H1 (cell line): ENCODE measurements at regions not wholly inside any gene's neighbourhood (a gene's known extent, or its start where the extent isn't known, plus 50 kb on each side); places are given as distances from the start of the nearest gene placed in this dataset.

ENCODE experiments used
- CTCF ChIA-PET: fragments of 300-600 bp; sonication (Branson Sonifier 250); formaldehyde crosslinking; loops from one replicate; lab custom pipeline; 2021; ENCODE audit not compliant: partially characterized antibody; lab: Charles Lee
- POLR2A ChIA-PET: fragments of 300-600 bp; sonication (Branson Sonifier 250); formaldehyde crosslinking; loops from one replicate; lab custom pipeline; 2021; ENCODE audit warnings: inconsistent platforms; ENCODE audit not compliant: partially characterized antibody; lab: Charles Lee
- DNase-seq, 2 experiments: peaks; one replicate each; pipeline versions ENCODE4 v3.0.0 to v3.0.0-alpha.2; 2010 to 2022; ENCODE audit warnings: low spot score in 2 of 2, low read depth in 1 of 2, mixed read lengths in 1 of 2
- FAIRE-seq: peaks from 2 replicates; lab custom pipeline; 2011; peaks lifted over from hg19 to GRCh38; lab: Jason Lieb, UNC
- H2AFZ ChIP-seq: 2 replicates; pipeline ENCODE4 v1.8.1; 2012; ENCODE audit warnings: low read length, inconsistent platforms
- H2AK5ac ChIP-seq: 2 replicates; pipeline ENCODE4 v1.6.1; 2013; ENCODE audit warnings: low read depth, low read length
- H2BK120ac ChIP-seq: replicated peaks from 2 replicates; pipeline ENCODE3; 2013; ENCODE audit warnings: low read depth, low read length, inconsistent platforms
- H2BK12ac ChIP-seq: 2 replicates; pipeline ENCODE4 v1.6.1; 2013; ENCODE audit warnings: low read depth, low read length
- H2BK15ac ChIP-seq: 2 replicates; pipeline ENCODE4 v1.6.1; 2013; ENCODE audit warnings: low read length
- H2BK20ac ChIP-seq: 2 replicates; pipeline ENCODE4 v1.6.1; 2013; ENCODE audit warnings: low read length
- H2BK5ac ChIP-seq: 2 replicates; pipeline ENCODE4 v1.6.1; 2013; ENCODE audit warnings: low read depth, low read length
- H3K14ac ChIP-seq: 2 replicates; pipeline ENCODE4 v1.6.1; 2013; ENCODE audit warnings: inconsistent platforms; ENCODE audit not compliant: insufficient read length
- H3K18ac ChIP-seq: 2 replicates; pipeline ENCODE4 v1.6.1; 2013; ENCODE audit warnings: low read length; ENCODE audit errors: extremely low read depth
- H3K23ac ChIP-seq: 2 replicates; pipeline ENCODE4 v1.6.1; 2013; ENCODE audit warnings: inconsistent platforms; ENCODE audit not compliant: insufficient read length
- H3K23me2 ChIP-seq: 2 replicates; pipeline ENCODE4 v1.6.1; 2013; ENCODE audit warnings: low read depth, low read length
- H3K27ac ChIP-seq: 2 replicates; pipeline ENCODE4 v1.6.1; 2011; ENCODE audit warnings: low read depth, low read length, inconsistent platforms
- H3K27me3 ChIP-seq, 4 experiments: replicated peaks in 1 of 4; 1 replicate in 1 of 4; 2 replicates in 3 of 4; pipeline versions ENCODE4 v1.6.1 to v1.8.1; 2011 to 2013; ENCODE audit warnings: low read length in 3 of 4, mild to moderate bottlenecking in 3 of 4, inconsistent platforms in 2 of 4, mixed read lengths in 2 of 4, moderate library complexity in 1 of 4; ENCODE audit not compliant: control insufficient read depth in 3 of 4, insufficient read depth in 3 of 4; ENCODE audit errors: extremely low read depth in 1 of 4
- H3K36me3 ChIP-seq, 4 experiments: 2 replicates each; pipeline versions ENCODE4 v1.6.1 to v1.8.1; 2011 to 2013; ENCODE audit warnings: mild to moderate bottlenecking in 4 of 4, low read length in 3 of 4, moderate library complexity in 2 of 4, control low read depth in 1 of 4, inconsistent platforms in 1 of 4; ENCODE audit not compliant: insufficient read depth in 4 of 4, control insufficient read depth in 2 of 4
- H3K4ac ChIP-seq: replicated peaks from 2 replicates; pipeline ENCODE3; 2013; ENCODE audit warnings: low read length, low read depth, mixed read lengths, inconsistent platforms; ENCODE audit not compliant: insufficient read length
- H3K4me1 ChIP-seq, 4 experiments: replicated peaks in 1 of 4; 1 replicate in 1 of 4; 2 replicates in 3 of 4; pipeline versions ENCODE4 v1.6.1 to v1.8.1; 2011 to 2013; ENCODE audit warnings: low read length in 3 of 4, inconsistent platforms in 2 of 4, mixed read lengths in 1 of 4; ENCODE audit not compliant: insufficient read depth in 4 of 4, control insufficient read depth in 3 of 4
- H3K4me2 ChIP-seq, 2 experiments: 2 replicates each; pipeline versions ENCODE4 v1.6.1 to v1.8.1; 2011 to 2013; ENCODE audit warnings: low read depth in 2 of 2, low read length in 2 of 2, control low read depth in 1 of 2, inconsistent platforms in 1 of 2, mild to moderate bottlenecking in 1 of 2; ENCODE audit not compliant: insufficient read depth in 1 of 2
- H3K4me3 ChIP-seq, 4 experiments: fragments of 200-600, 300-600 bp in 1 of 4; sonication (generic), shearing (Covaris generic), sonication (Bioruptor Twin) in 1 of 4; 2 replicates each; pipeline versions ENCODE4 v1.5.1 to v1.8.1; 2011 to 2016; ENCODE audit warnings: low read length in 4 of 4, low read depth in 3 of 4, control low read depth in 2 of 4, inconsistent platforms in 2 of 4, mild to moderate bottlenecking in 2 of 4, mixed read lengths in 1 of 4, moderate library complexity in 1 of 4; ENCODE audit not compliant: insufficient read depth in 2 of 4; ENCODE audit errors: extremely low read depth in 1 of 4
- H3K56ac ChIP-seq: replicated peaks from 2 replicates; pipeline ENCODE3; 2013; ENCODE audit warnings: low read depth, mild to moderate bottlenecking, mixed read lengths, low read length, inconsistent platforms; ENCODE audit not compliant: insufficient read length
- H3K79me1 ChIP-seq: 2 replicates; pipeline ENCODE4 v1.6.1; 2013; ENCODE audit warnings: low read depth, low read length, control low read depth
- H3K79me2 ChIP-seq, 2 experiments: 2 replicates each; pipeline versions ENCODE4 v1.6.1 to v1.8.1; 2012 to 2013; ENCODE audit warnings: low read length in 2 of 2, mild to moderate bottlenecking in 2 of 2, inconsistent platforms in 1 of 2; ENCODE audit not compliant: insufficient read depth in 2 of 2, control insufficient read depth in 1 of 2
- H3K9ac ChIP-seq, 4 experiments: replicated peaks in 1 of 4; 1 replicate in 1 of 4; 2 replicates in 3 of 4; pipeline versions ENCODE4 v1.6.1 to v1.8.1; 2011 to 2013; ENCODE audit warnings: low read depth in 3 of 4, low read length in 3 of 4, control low read depth in 2 of 4, mild to moderate bottlenecking in 2 of 4, moderate library complexity in 2 of 4, inconsistent platforms in 1 of 4; ENCODE audit errors: extremely low read depth in 1 of 4
- H3K9me3 ChIP-seq, 2 experiments: 2 replicates each; pipeline versions ENCODE4 v1.6.1 to v1.8.1; 2012 to 2013; ENCODE audit warnings: mild to moderate bottlenecking in 2 of 2, moderate library complexity in 2 of 2, control low read depth in 1 of 2, inconsistent platforms in 1 of 2, low read depth in 1 of 2, low read length in 1 of 2, mixed read lengths in 1 of 2; ENCODE audit not compliant: insufficient read depth in 2 of 2
- H4K20me1 ChIP-seq, 2 experiments: replicated peaks in 1 of 2; 2 replicates each; pipeline versions ENCODE3 to v1.8.1; 2011 to 2013; ENCODE audit warnings: inconsistent platforms in 2 of 2, low read length in 2 of 2, mild to moderate bottlenecking in 1 of 2; ENCODE audit not compliant: insufficient read depth in 2 of 2, control insufficient read depth in 1 of 2
- H4K5ac ChIP-seq: 2 replicates; pipeline ENCODE4 v1.6.1; 2013; ENCODE audit warnings: low read length, low read depth, mixed read lengths, inconsistent platforms; ENCODE audit not compliant: insufficient read length
- H4K8ac ChIP-seq: 2 replicates; pipeline ENCODE4 v1.8.0; 2013; ENCODE audit warnings: mild to moderate bottlenecking, moderate library complexity, low read length, inconsistent platforms; ENCODE audit not compliant: insufficient read depth; ENCODE audit errors: extremely low read depth
- H4K91ac ChIP-seq: replicated peaks from 2 replicates; pipeline ENCODE3; 2013; ENCODE audit warnings: low read length, mixed read lengths, inconsistent platforms; ENCODE audit not compliant: insufficient read length
- CBX5 ChIP-seq: fragments of 300-800, 300-1000 bp; sonication (generic); IDR thresholded peaks from 2 replicates; pipeline ENCODE4 v1.7.1; 2016; ENCODE audit warnings: antibody characterized with exemption, low read length, low read depth
- CEBPB ChIP-seq: IDR thresholded peaks from 2 replicates; pipeline ENCODE4 v1.6.1; 2012; ENCODE audit warnings: low read depth, low read length
- CREB1 ChIP-seq: IDR thresholded peaks from 2 replicates; pipeline ENCODE4 v1.6.1; 2012; ENCODE audit warnings: inconsistent platforms
- GABPA ChIP-seq: IDR thresholded peaks from 2 replicates; pipeline ENCODE4 v1.6.1; 2011; ENCODE audit warnings: mild to moderate bottlenecking, low read length, moderate library complexity, borderline replicate concordance; ENCODE audit not compliant: insufficient read depth
- JUN ChIP-seq: IDR thresholded peaks from 2 replicates; pipeline ENCODE4 v1.6.1; 2011; ENCODE audit warnings: low read depth, mild to moderate bottlenecking, improper control_type of control experiment, low read length
- KDM1A ChIP-seq: fragments of 200-600, 300-600 bp; sonication (generic); IDR thresholded peaks from 2 replicates; pipeline ENCODE4 v1.7.1; 2016; ENCODE audit warnings: mild to moderate bottlenecking, low read length, borderline replicate concordance
- POLR2A ChIP-seq, 2 experiments: IDR thresholded peaks; 1 replicate in 1 of 2; 2 replicates in 1 of 2; pipeline ENCODE4 v1.6.1; 2011; ENCODE audit warnings: low read depth in 2 of 2, low read length in 2 of 2, mild to moderate bottlenecking in 2 of 2; ENCODE audit errors: control extremely low read depth in 1 of 2
- RFX5 ChIP-seq: IDR thresholded peaks from 2 replicates; pipeline ENCODE4 v1.6.1; 2011; ENCODE audit warnings: low read depth, low read length, improper control_type of control experiment, borderline replicate concordance
- RNF2 ChIP-seq: fragments of 200-900, 300-1000 bp; sonication (generic); IDR thresholded peaks from 2 replicates; pipeline ENCODE4 v1.7.1; 2016; ENCODE audit warnings: borderline replicate concordance, low read depth, mild to moderate bottlenecking, antibody characterized with exemption, low read length; ENCODE audit not compliant: poor library complexity, severe bottlenecking; ENCODE audit errors: missing control alignments
- SP2 ChIP-seq: IDR thresholded peaks from 2 replicates; pipeline ENCODE4 v1.6.1; 2012; ENCODE audit warnings: mild to moderate bottlenecking, low read length, inconsistent platforms
- SRF ChIP-seq: IDR thresholded peaks from 2 replicates; pipeline ENCODE4 v1.6.1; 2011; ENCODE audit warnings: mild to moderate bottlenecking, low read depth, low read length, moderate library complexity
- TAF7 ChIP-seq: optimal IDR thresholded peaks from 2 replicates; pipeline ENCODE3; 2011; ENCODE audit warnings: low read depth, mild to moderate bottlenecking, inconsistent platforms, low read length, moderate library complexity, borderline replicate concordance
- TCF12 ChIP-seq: IDR thresholded peaks from 2 replicates; pipeline ENCODE4 v1.6.1; 2011; ENCODE audit warnings: low read depth, mild to moderate bottlenecking, low read length
- WGBS, 2 experiments: shearing (Covaris generic) in 1 of 2; methylation state at CpG; one replicate each; pipeline versions ENCODE4 v1.1.6 to v1.1.7; 2013 to 2015; ENCODE audit warnings: low lambda C conversion rate in 2 of 2, mixed read lengths in 2 of 2, inconsistent platforms in 1 of 2, low coverage in 1 of 2, missing lambda C conversion rate in 1 of 2; ENCODE audit not compliant: insufficient replicate concordance in 2 of 2, insufficient coverage in 1 of 2, insufficient read length in 1 of 2; ENCODE audit errors: extremely low coverage in 1 of 2, missing lambda C conversion rate in 1 of 2; 5-methylcytosine and 5-hydroxymethylcytosine counted together

- no peaks in the 10 kb centered on the region for H3K27me3 ChIP-seq
- no peak overlapping the region for H2AK5ac ChIP-seq
- no peak overlapping the region for H4K8ac ChIP-seq
- 87% methylated on average over 3 of the region's 3 CpGs; no CpG with 5 or more reads in 1 of the 2 experiments for whole genome bisulfite sequencing, 2 experiments
- H3K14ac ChIP-seq, result no peak overlapping the region
- TF ChIP-seq CEBPB (no peak), GABPA (no peak), POLR2A (IDR thresholded peaks at IDR 0.05; ENCODE audit: control extremely low read depth in 1 of 2, low read depth in 2 of 2, low read length in 2 of 2) (no peak), JUN (no peak), CREB1 (no peak), SP2 (no peak), KDM1A (no peak), TAF7 (no peak), RNF2 (no peak), RFX5 (no peak), CBX5 (no peak), TCF12 (no peak), SRF (no peak)
- no peaks in the 10 kb centered on the region for H3K79me1 ChIP-seq
- no peak overlapping the region for H3K4me2 ChIP-seq
- H3K18ac ChIP-seq, result no peak overlapping the region
- no peaks in the 10 kb centered on the region for H3K23me2 ChIP-seq
- H3K27ac ChIP-seq, result no peak overlapping the region
- H2BK12ac ChIP-seq, result no peak overlapping the region
- H3K9me3 ChIP-seq, result no peaks in the 10 kb centered on the region
- H3K23ac ChIP-seq, result no peak overlapping the region
- no peak overlapping the region for H2BK15ac ChIP-seq
- H4K5ac ChIP-seq, result no peak overlapping the region
- no peaks in the 10 kb centered on the region for H3K79me2 ChIP-seq
- no peaks in the 10 kb centered on the region for H4K20me1 ChIP-seq
- H3K4me1 ChIP-seq, result no peaks in the 10 kb centered on the region
- H3K56ac ChIP-seq, result no peak overlapping the region
- ChIA-PET CTCF (interaction anchor here (1.3 to 3.0 kb wide), 2 partner anchors 9 to 27 kb away, joined by 3 to 12 read pairs; no protein-coding TSS in a partner anchor), POLR2A (no interaction called here)
- no peak overlapping the region for H2BK5ac ChIP-seq
- H3K9ac ChIP-seq, result no peak overlapping the region
- H2BK120ac ChIP-seq, result no peak overlapping the region
- no peak overlapping the region for H2BK20ac ChIP-seq
- H3K36me3 ChIP-seq, result no peaks in the 10 kb centered on the region
- FAIRE-seq (no peak), DNase-seq (no peak)
- no peak overlapping the region for H3K4ac ChIP-seq
- H4K91ac ChIP-seq, result no peak overlapping the region
- no peak overlapping the region for H2AFZ ChIP-seq
- no peak overlapping the region for H3K4me3 ChIP-seq
Observed at GRCh38 chr6:21496196-21496595, 97.4 kb upstream of the SOX4 start.
